AG20443 (cell line): ENCODE measurements at regions not wholly inside any gene's neighbourhood (a gene's known extent, or its start where the extent isn't known, plus 50 kb on each side); places are given as distances from the start of the nearest gene placed in this dataset.
"Not testable (repeated sequence)": the region's sequence is repeated elsewhere in the genome, so short reads cannot be mapped to it uniquely, and the experiment has no call there.

Source experiments
- DNase-seq: peaks from one replicate; pipeline ENCODE4 v3.0.0; 2012; ENCODE audit warnings: low spot score, mixed read lengths

GRCh38 chr2:95765925-95766910 lies 174.4 kb downstream of the TRIM43 start:
- DNase-seq = not testable (repeated sequence)

GRCh38 chr2:95767531-95767930 lies 175.7 kb downstream of the TRIM43 start:
- DNase-seq = not testable (repeated sequence)

- DNase-seq = not testable (repeated sequence)
Observed at GRCh38 chr2:95767950-95768349, 176.1 kb downstream of the TRIM43 start.

GRCh38 chr2:95769256-95769655 lies 177.5 kb downstream of the TRIM43 start:
- not testable (repeated sequence) for DNase-seq

GRCh38 chr2:95770726-95771125 lies 178.9 kb downstream of the TRIM43 start:
- not testable (repeated sequence) for DNase-seq

- DNase-seq = not testable (repeated sequence)
Observed at GRCh38 chr2:95774322-95775192, 182.8 kb downstream of the TRIM43 start.

- DNase-seq = not testable (repeated sequence)
Observed at GRCh38 chr2:95775193-95775531, 183.4 kb downstream of the TRIM43 start.
